Stimulated activated CD8-positive, alpha-beta memory T cell treated with anti-CD3 and anti-CD28 coated beads, Interleukin-7, amount 100 ng/mL, for 24 hours (primary cell): ENCODE measurements at regions not wholly inside any gene's neighbourhood (a gene's known extent, or its start where the extent isn't known, plus 50 kb on each side); places are given as distances from the start of the nearest gene placed in this dataset.

Experiments used
- DNase-seq: peaks from one replicate; pipeline ENCODE4 v3.0.0-alpha.2; 2020; ENCODE audit warnings: low read depth

- DNase-seq: no peak
These were observed 156.9 kb downstream of the CAND1 start for GRCh38 chr12:67426067-67426466.

DNA sequence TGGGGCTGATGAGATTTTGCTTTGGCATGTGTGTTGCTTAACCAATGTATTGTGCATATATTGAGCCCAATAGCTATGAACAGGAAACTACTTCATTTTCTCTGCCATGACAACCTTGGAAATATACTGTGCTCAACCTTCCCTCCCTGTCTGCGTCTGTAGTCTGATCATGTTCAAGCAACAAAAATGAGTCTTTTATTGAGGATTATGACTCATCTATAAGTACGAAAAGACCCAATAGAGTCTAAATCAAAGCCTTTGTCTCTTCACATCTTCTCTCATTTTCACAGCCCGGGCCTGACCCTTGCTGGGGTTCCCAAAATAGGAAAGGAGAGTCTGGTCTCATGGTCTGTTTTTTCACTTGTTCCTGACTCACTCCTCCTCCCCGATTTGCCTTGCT lies 158.2 kb downstream of the CAND1 start:
- DNase-seq: no peak

GRCh38 chr12:67428431-67428830 lies 159.3 kb downstream of the CAND1 start:
- DNase-seq: no peak

DNA sequence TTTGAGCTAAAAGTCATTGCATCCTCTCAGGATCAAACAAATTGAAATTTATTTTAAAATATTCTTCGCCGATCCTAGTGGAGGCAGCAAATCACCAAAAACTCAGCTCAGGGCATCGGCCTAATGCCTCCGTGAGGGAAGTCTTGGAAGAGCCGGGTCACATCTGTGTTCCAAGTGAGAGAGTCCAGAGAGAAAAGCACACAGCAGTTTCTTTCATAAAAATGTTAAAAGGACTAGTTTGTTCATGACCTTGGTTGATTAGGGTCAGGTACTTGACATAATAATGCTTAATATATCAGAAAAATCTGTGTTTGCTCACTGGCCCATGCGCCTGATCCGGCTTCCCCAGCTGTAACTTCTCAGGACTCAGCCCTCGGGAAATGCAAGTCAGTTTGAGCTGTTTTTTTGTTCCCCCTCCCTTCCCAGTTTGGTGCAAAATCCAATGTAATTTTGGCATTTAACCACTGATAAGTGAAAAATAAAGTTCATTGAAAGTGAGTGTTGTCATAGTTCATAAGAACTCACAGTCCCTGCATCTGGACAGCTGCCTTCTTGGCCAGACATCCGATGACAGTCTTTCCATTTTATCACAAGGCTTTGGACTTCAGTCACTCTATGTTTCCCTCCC lies 161.7 kb downstream of the CAND1 start:
- no peak for DNase-seq

- DNase-seq: no peak
These were observed 162.4 kb downstream of the CAND1 start for GRCh38 chr12:67431411-67432020.

DNA sequence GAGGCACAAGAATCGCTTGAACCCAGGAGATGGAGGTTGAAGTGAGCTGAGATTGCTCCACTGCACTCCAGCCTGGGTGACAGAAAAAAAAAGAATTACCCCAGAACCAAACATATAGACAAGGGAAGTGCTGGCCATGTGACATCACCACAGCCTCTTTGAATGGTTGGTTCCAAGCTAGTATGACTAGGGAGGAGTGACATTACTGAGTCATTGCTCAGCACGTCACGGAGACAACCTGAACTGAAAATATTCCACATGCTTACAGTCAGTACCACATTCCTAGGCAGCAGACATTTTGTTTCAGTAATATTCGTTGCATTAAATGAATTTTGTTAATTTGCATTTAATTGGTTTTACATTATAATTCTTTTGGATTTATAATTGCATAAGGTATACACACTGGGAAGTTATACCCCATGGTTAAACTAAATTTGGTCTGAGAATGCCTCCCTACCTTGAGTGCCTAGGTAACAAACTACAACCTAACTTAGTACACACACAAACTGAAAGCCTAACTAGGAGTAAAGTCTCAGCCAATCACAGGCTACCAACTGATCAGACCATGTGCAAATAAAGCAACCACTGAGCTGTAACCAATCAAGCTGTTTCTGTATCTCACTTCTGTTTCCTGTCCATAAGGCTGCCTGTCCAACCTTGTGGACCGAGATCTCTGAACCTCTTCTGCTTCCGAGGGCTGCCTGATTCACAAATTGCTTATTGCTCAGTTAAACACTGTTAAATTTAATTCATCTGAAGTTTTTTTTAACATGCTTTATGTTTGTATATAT lies 164.4 kb downstream of the CAND1 start:
- no peak for DNase-seq

GRCh38 chr12:67434671-67435370 lies 165.7 kb downstream of the CAND1 start:
- no peak for DNase-seq

DNA sequence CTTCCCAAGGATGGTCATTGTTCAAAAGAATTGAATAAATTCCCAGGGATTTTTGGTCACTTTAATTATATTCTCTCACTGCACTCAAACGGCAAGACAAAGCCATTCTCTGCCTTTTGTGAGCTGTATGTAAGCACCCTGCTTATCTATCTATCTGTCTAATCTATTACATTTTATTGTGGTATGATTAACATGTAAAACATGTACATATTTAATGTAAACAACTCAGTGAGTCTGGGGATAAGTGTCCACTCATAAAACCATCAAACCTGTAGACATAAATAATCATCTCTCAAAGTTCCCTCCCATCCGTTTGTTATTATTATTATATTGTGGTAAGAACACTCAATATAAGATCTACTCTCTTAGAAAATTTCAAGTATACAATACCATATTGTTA lies 167.1 kb downstream of the CAND1 start:
- no peak for DNase-seq

- DNase-seq: no peak
These were observed 167.9 kb downstream of the CAND1 start for GRCh38 chr12:67437011-67437410.

DNA sequence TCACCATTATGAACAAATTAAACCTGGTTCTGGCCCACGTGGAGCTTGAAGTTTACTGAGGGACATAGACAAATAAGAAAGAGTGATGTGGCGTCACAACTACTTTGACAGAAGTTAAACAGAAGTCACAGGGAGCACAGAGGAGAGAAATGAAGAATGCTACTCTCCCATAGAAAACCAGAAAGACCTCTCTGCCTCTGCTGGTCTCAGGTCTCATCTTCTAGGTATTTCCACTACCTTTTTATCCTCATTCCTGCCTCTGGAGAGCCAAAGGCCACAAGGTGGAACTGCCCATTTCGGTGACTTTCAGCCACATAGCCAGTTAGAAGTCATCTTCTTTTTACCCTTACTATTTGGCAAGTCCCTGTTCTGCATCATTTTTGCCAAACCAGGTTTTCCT lies 170.5 kb downstream of the CAND1 start:
- no peak for DNase-seq

DNA sequence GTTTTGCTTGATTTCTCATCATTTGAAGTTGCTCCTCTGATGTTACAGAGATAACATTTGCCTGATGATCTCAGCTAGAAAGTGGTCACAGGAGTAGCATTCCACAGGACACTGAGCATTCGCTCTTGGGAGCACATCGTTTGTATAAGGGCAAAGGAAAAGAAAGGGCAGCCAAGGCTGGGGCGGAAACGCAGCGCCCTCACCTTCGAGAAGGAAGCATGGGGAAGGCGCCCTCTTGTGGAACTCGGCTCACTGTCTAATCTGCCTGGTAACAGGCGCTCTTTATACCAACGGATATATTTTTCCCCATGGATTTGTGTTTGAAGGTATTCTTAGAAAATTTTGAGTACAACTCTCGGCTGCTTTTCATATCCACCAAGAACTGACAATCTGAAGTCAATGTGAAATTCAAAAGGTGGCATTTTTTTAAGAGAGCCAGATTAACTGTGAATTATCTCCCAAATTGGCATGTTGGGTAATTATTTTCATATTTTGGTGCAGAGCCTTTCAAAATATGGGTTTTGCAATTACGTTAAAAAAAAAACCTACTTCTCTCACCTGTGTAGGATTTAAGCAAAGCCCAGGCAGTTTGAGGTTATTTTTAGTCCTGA lies 172.7 kb downstream of the CAND1 start:
- DNase-seq: peak; percentile 59

DNA sequence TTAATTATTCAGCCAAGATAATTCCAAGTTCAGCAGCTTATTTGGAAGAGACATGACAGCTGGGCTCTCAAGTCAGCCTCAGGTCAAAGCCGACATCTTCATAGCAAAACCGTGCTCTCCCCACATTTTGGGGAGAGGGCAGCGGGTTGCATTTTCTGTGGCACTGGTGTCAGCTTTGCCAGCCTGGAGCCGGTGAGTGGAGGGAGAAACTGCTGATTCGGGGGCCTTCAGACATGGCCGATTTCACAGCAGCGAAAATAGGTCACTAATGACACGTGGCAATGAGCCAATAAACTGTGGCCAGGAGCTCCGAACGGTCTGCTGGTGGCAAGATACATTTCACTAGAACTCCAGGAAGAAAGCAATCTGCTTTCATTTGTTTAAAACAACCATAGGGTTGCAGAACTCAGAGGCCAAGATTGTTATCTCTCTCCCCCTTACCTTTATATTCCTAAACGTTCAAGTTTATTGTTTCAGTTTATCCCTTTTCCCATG lies 173.2 kb downstream of the CAND1 start:
- no peak for DNase-seq

GRCh38 chr12:67442896-67443295 lies 173.7 kb downstream of the CAND1 start:
- DNase-seq: no peak

GRCh38 chr12:67444542-67444941 lies 175.4 kb downstream of the CAND1 start:
- DNase-seq: no peak

DNA sequence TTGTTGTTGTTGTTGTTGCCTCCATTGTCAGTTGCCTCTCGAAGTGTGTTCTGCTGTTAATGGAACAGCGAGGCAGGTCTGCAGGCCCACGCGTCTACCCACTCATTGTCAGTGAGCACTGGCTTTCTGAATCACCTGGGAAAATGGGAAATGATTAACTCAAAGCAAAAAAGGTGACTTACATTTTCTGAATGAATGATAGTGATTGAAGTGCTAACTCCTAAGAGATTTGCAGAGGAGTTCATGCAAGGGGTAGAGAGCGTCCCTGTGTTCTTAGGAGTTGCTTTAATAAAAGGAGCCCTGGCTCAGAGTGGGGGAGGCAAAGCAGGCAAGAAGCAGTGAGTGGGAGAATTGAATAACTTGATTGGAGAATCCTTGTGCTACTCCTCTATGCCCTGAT lies 177.6 kb downstream of the CAND1 start:
- no peak for DNase-seq

- DNase-seq: no peak
These were observed 178.0 kb downstream of the CAND1 start for GRCh38 chr12:67447180-67447579.

- DNase-seq: no peak
These were observed 180.5 kb downstream of the CAND1 start for GRCh38 chr12:67449591-67450052.

- no peak for DNase-seq
These were observed 181.3 kb downstream of the CAND1 start for GRCh38 chr12:67450441-67450840.

GRCh38 chr12:67451206-67451605 lies 182.0 kb downstream of the CAND1 start:
- no peak for DNase-seq

GRCh38 chr12:67452119-67452805 lies 183.1 kb downstream of the CAND1 start:
- no peak for DNase-seq

GRCh38 chr12:67453191-67453590 lies 184.0 kb downstream of the CAND1 start:
- no peak for DNase-seq
